NT2/D1 (cell line): ENCODE measurements at regions not wholly inside any gene's neighbourhood (a gene's known extent, or its start where the extent isn't known, plus 50 kb on each side); places are given as distances from the start of the nearest gene placed in this dataset.

Experiments
- SUZ12 ChIP-seq: IDR thresholded peaks from 2 replicates; pipeline ENCODE4 v1.6.1; 2011; ENCODE audit not compliant: insufficient read length, insufficient read depth; ENCODE audit errors: extremely low read depth
- YY1 ChIP-seq: IDR thresholded peaks from 2 replicates; pipeline ENCODE4 v1.6.1; 2011; ENCODE audit not compliant: insufficient read length, insufficient read depth
- ZNF274 ChIP-seq: IDR thresholded peaks from 2 replicates; pipeline ENCODE4 v1.6.1; 2011; ENCODE audit warnings: mild to moderate bottlenecking, low read depth, low read length

DNA sequence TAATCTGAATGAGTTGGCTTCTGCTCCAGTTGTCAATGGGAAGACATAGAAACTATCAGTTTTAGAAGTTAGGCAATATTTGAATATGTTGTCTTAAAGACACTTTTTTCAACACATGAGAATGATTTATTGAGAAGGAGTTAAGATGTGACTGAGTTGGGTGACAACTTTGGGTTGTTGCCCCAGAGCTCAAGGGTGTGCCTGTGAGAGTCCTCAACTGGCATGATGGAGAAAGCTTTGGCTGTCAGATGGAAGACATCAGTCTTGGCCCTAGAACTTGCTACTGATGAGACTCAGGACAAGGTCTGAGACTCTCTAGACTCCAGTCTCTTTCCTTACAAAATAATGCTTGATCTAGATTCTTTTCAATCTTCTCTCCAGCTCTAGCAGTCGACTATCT is 69.0 kb upstream of the CTAGE1 start:
- no peak for TF ChIP-seq ZNF274
- TF ChIP-seq YY1: no peak
- TF ChIP-seq SUZ12: no peak
